ENCODE measurements at regions not wholly inside any gene's neighbourhood (a gene's known extent, or its start where the extent isn't known, plus 50 kb on each side); places are given as distances from the start of the nearest gene placed in this dataset.

DNA sequence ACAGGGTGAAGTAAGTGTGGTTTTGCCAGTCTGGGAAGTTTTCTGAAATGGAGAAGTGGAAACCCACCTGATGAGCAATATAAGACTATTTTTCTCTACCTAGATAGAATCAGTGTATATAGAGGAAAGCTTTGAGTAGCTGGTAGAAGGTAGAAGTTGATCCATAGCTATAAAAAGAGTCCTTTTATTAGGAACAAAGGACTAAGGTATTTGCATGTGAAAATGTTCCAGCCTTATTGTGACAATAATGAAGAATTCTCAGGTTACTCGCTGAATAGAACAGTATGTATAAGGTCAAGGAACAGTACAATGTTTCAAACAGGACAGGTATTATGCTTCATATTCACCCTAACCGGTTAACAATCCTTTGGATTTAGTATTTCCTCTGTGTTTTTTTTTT is 972.2 kb downstream of the OTOL1 start:
- Histone ChIP-seq H3K36me3 (no peaks in the 10 kb centered on the region), H3K27me3 (no peaks in the 10 kb centered on the region), H3K4me3 (no peak overlapping the region), H3K27ac (no peak overlapping the region), H3K9me3 (no peaks in the 10 kb centered on the region), H3K4me1 (no peaks in the 10 kb centered on the region)
- TF ChIP-seq, protein P1, sequence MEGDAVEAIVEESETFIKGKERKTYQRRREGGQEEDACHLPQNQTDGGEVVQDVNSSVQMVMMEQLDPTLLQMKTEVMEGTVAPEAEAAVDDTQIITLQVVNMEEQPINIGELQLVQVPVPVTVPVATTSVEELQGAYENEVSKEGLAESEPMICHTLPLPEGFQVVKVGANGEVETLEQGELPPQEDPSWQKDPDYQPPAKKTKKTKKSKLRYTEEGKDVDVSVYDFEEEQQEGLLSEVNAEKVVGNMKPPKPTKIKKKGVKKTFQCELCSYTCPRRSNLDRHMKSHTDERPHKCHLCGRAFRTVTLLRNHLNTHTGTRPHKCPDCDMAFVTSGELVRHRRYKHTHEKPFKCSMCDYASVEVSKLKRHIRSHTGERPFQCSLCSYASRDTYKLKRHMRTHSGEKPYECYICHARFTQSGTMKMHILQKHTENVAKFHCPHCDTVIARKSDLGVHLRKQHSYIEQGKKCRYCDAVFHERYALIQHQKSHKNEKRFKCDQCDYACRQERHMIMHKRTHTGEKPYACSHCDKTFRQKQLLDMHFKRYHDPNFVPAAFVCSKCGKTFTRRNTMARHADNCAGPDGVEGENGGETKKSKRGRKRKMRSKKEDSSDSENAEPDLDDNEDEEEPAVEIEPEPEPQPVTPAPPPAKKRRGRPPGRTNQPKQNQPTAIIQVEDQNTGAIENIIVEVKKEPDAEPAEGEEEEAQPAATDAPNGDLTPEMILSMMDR (IDR thresholded peaks at IDR 0.05): no peak
- intact Hi-C loops (cut with DNase I; ENCODE audit: low total_unique reads): no loop called here
- DNase-seq: no peak

DNA sequence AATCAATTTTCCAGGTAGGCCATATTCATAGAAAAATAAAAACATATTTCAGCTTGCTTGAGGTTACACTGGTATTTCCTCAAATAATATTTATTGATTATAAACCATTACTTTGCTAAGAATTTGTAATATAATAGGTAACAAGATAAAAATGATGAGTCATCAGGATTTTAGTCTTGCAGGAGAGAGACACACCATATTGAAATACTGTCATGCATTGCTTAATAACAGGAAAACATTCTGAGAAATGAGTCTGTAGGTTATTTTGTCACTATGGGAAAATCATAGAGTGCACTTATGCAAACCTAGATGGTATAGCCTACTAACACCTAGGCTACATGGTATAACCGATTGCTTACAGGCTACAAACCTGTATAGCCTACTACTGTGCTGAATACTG is 990.5 kb downstream of the OTOL1 start:
- DNase-seq: no peak
- intact Hi-C loops (cut with DNase I; ENCODE audit: low total_unique reads): no loop called here

DNA sequence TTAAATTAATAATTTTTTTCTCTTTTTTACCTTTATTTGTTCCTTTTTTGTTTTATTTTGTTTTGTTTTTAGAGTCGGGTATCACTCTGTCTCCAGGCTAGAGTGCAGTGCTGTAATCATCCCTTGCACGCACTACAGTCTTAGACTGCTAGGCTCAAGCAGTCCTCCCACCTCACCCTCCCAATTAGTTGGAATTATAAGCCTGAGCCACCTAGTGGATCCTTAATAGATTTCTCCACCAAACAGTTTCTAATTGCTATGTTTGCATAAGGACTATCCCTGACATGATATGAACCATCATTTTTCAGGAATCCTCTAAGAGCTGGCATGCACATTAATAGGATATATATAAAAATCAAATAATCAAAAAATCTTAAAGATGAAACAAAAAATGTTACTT is 993.2 kb downstream of the OTOL1 start:
- intact Hi-C loops (cut with DNase I; ENCODE audit: low total_unique reads): no loop called here
- no peak overlapping the region for H3K27ac ChIP-seq
- H3K36me3 ChIP-seq: no peaks in the 10 kb centered on the region

More for the DNA sequence above, 990.5 kb downstream of the OTOL1 start:
- Histone ChIP-seq H3K27me3 (no peaks in the 10 kb centered on the region), H3K36me3 (no peaks in the 10 kb centered on the region), H3K4me1 (no peaks in the 10 kb centered on the region), H3K4me3 (no peak overlapping the region), H3K27ac (no peak overlapping the region), H3K9me3 (no peaks in the 10 kb centered on the region)
- TF ChIP-seq, protein P1 (IDR thresholded peaks at IDR 0.05): no peak

DNA sequence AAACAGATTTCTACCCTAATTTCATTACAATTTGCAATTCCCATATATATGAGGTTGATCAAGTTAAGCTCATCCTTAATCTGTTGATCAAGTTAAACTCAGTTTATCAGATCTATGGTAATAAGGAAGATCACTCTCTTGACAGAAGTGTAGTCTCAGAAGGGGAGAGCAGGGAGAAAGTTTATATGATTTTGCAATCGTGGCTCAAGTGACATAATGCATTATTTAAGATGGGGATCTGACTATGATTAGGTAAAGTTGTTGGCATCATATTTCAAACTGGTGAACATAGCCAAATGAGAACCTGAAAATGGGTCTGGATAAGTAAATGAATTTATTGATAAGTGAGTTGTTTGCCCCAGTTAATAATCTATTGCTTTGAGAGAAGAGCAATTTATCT is 995.3 kb downstream of the OTOL1 start:
- TF ChIP-seq, protein P1 (IDR thresholded peaks at IDR 0.05): no peak
- no peaks in the 10 kb centered on the region for H3K27me3 ChIP-seq
- intact Hi-C loops (cut with DNase I; ENCODE audit: low total_unique reads): no loop called here

More for the DNA sequence above, 993.2 kb downstream of the OTOL1 start:
- TF ChIP-seq, protein P1 (IDR thresholded peaks at IDR 0.05): no peak
- Histone ChIP-seq H3K4me3 (no peak overlapping the region), H3K4me1 (no peaks in the 10 kb centered on the region), H3K27me3 (no peaks in the 10 kb centered on the region), H3K9me3 (no peaks in the 10 kb centered on the region)
- no peak for DNase-seq

DNA sequence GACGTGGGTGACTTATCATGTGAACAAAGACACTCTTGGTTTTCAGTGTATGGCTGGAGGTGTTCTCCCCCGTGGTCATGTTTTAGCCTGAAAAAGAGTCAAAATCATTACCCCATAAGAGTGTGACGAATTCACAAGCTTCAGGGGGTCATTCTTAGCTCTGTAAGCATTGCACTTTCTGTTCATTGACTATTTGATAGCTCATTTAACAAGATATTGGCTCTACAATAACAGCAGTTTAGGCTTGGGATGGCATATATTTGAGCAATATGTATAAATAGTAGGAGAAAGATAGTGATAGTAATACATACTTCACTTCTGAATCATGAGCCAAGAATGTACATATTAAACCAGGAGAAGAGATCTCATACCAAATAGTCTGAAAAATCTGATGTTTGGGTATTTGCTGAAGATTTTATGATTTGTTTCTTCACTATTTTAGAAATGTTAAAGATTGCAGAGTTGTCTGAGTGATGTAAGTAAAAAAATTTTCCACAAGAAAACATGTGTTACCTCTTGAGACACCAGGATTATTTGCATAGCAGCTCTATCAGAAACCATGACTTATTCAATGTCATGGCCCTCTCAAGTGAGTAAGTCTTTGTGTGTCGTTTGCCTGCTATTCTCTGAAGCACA is 996.0 kb downstream of the OTOL1 start:
- Histone ChIP-seq H3K4me3 (no peak overlapping the region), H3K36me3 (no peaks in the 10 kb centered on the region), H3K27me3 (no peaks in the 10 kb centered on the region), H3K4me1 (no peaks in the 10 kb centered on the region), H3K27ac (no peak overlapping the region), H3K9me3 (no peaks in the 10 kb centered on the region)
- TF ChIP-seq, protein P1 (IDR thresholded peaks at IDR 0.05): no peak
- no peak for DNase-seq
- intact Hi-C loops (cut with DNase I; ENCODE audit: low total_unique reads): no loop called here

More for the DNA sequence above, 995.3 kb downstream of the OTOL1 start:
- no peak overlapping the region for H3K4me3 ChIP-seq
- H3K4me1 ChIP-seq: no peaks in the 10 kb centered on the region
- no peak overlapping the region for H3K27ac ChIP-seq
- no peak for DNase-seq
- H3K36me3 ChIP-seq: no peaks in the 10 kb centered on the region
- no peaks in the 10 kb centered on the region for H3K9me3 ChIP-seq

DNA sequence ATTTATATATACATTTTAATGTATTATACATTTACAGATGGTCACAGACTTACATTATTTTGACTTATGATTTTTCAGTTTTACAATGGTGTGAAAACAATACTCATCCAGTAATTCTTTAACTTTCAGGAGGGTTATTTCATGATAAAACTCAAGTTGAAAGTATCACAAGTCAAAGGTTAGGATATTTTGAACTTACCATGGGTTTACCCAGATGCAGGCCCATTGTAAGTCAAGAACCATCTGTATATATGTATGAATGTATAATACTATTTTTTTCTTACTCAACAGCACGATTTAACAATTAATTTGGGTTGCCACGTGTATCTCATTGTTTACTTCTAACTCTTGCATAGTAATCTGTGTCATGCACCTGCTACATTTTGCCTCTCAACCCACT is 1002.0 kb downstream of the OTOL1 start:
- Histone ChIP-seq H3K4me3 (no peak overlapping the region), H3K27me3 (no peaks in the 10 kb centered on the region), H3K27ac (no peak overlapping the region), H3K9me3 (no peaks in the 10 kb centered on the region), H3K4me1 (no peaks in the 10 kb centered on the region), H3K36me3 (no peaks in the 10 kb centered on the region)
- DNase-seq: no peak
- intact Hi-C loops (cut with DNase I; ENCODE audit: low total_unique reads): no loop called here
- TF ChIP-seq, protein P1 (IDR thresholded peaks at IDR 0.05): no peak

Measured in tibial artery (tissue), 4 donors.